ENCODE measurements at regions not wholly inside any gene's neighbourhood (a gene's known extent, or its start where the extent isn't known, plus 50 kb on each side); places are given as distances from the start of the nearest gene placed in this dataset.

DNA sequence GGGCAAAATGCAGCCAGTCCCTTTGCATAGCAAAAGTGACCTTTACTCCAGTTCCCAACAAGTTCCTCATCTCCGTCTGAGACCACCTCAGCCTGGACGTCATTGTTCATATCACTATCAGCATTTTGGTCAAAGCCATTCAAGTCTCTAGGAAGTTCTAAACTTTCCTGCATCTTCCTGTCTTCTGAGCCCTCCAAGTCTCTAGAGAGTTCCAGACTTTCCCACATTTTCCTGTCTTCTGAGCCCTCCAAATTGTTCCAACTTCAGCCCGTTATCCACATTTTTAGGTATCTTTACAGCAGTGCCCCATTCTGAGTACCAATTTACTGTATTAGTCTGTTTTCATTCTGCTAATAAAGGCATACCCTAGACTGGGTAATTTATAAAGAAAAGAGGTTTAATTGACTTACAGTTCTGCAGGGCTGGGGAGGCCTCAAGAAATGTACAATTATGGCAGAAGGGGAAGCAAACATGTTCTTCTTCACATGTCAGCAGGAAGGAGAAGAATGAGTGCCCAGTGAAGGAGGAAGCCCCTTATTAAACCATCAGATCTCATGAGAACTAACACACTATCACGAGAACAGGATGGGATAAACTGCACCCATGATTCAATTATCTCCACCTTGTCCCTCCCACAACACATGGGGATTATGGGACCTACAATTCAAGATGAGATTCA, 123.7 kb downstream of the MYCN start:
- TF ChIP-seq, protein P1, sequence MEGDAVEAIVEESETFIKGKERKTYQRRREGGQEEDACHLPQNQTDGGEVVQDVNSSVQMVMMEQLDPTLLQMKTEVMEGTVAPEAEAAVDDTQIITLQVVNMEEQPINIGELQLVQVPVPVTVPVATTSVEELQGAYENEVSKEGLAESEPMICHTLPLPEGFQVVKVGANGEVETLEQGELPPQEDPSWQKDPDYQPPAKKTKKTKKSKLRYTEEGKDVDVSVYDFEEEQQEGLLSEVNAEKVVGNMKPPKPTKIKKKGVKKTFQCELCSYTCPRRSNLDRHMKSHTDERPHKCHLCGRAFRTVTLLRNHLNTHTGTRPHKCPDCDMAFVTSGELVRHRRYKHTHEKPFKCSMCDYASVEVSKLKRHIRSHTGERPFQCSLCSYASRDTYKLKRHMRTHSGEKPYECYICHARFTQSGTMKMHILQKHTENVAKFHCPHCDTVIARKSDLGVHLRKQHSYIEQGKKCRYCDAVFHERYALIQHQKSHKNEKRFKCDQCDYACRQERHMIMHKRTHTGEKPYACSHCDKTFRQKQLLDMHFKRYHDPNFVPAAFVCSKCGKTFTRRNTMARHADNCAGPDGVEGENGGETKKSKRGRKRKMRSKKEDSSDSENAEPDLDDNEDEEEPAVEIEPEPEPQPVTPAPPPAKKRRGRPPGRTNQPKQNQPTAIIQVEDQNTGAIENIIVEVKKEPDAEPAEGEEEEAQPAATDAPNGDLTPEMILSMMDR (IDR thresholded peaks at IDR 0.05): no peak
- TF ChIP-seq EZH2 (IDR thresholded peaks at IDR 0.05; ENCODE audit: borderline replicate concordance, insufficient read depth, low read depth, low read length, poor library complexity, severe bottlenecking): no peak

Data from B cell (primary cell).